ENCODE measurements at regions not wholly inside any gene's neighbourhood (a gene's known extent, or its start where the extent isn't known, plus 50 kb on each side); places are given as distances from the start of the nearest gene placed in this dataset.
A peak's percentile ranks its signal among the peaks of the same experiment; 100 is the strongest.

- H3K9ac ChIP-seq (ENCODE audit: insufficient read depth in 1 of 2, low read depth in 2 of 2, low read length in 2 of 2): no peak overlapping the region
- no peaks in the 10 kb centered on the region for H3K79me2 ChIP-seq (ENCODE audit: control insufficient read depth, insufficient read depth, low read length)
- 14% methylated on average over 13 of the region's 13 CpGs for WGBS (ENCODE audit: insufficient coverage, low coverage, missing lambda C conversion rate)
- H2AFZ ChIP-seq (ENCODE audit: low read depth, low read length): no peak overlapping the region
- no peaks in the 10 kb centered on the region for H3K9me1 ChIP-seq (ENCODE audit: control insufficient read depth, insufficient read depth, low read length)
- intact Hi-C loops (cut with micrococcal nuclease) (loop anchor here (10.0 kb wide), 1 partner anchor 135 kb away; no protein-coding TSS in a partner anchor), in situ Hi-C loops (cut with MboI) (no loop called here)
- FAIRE-seq: peak; percentile 67
- no peak overlapping the region for H3K4me3 ChIP-seq
- no peak for ATAC-seq
- H3K27ac ChIP-seq (ENCODE audit: extremely low read depth, low read depth, low read length): no peak overlapping the region
- H3K4me1 ChIP-seq (replicated peaks in 1 of 2; ENCODE audit: control insufficient read depth in 2 of 2, insufficient read depth in 2 of 2, low read length in 2 of 2): peaks cover 0 to 5% of the 10 kb centered on the region in 2 experiments; a peak in 2 of 5 replicates
- H3K36me3 ChIP-seq (ENCODE audit: control insufficient read depth, insufficient read depth, low read length): no peaks in the 10 kb centered on the region
- CTCF ChIA-PET (ENCODE audit: low intra/inter-chr PET ratio): no interaction called here
- H3K4me2 ChIP-seq (ENCODE audit: insufficient read depth, low read length): no peak overlapping the region
- POLR2A ChIA-PET: interaction anchor here (1.1 kb wide), 1 partner anchor 29 kb away, joined by 4 read pairs; no protein-coding TSS in a partner anchor
- no peaks in the 10 kb centered on the region for H4K20me1 ChIP-seq (replicated peaks; ENCODE audit: control insufficient read depth, insufficient read depth, low read length)
- BruUV-seq (replicated peaks): no TSS peak
- DNase-seq (ENCODE audit: extremely low read depth in 1 of 4, low spot score in 3 of 4): peak in 1 of 4 experiments; percentile 13
- H3K9me3 ChIP-seq (replicated peaks; ENCODE audit: control insufficient read depth, insufficient read depth, low read depth, low read length): no peaks in the 10 kb centered on the region
- H3K27me3 ChIP-seq (ENCODE audit: control insufficient read depth in 2 of 2, insufficient read depth in 2 of 2, low read length in 2 of 2): no peaks in the 10 kb centered on the region
- TF ChIP-seq FOSL1 (tag; conservative IDR thresholded peaks at IDR 0.05) (peak; percentile 88), TCF7L2 (IDR thresholded peaks at IDR 0.05; ENCODE audit: low read depth, low read length) (no peak), ASH1L (IDR thresholded peaks at IDR 0.05; ENCODE audit: borderline replicate concordance, low read depth, partially characterized antibody) (no peak), ATF3 (IDR thresholded peaks at IDR 0.05) (peak; percentile 71; the same call in 1 of the 2 replicates), ATF3 (CRISPR knock-in tag; conservative IDR thresholded peaks at IDR 0.05) (no peak), KDM1A (IDR thresholded peaks at IDR 0.05) (0 out of 4 replicates have a peak, but pooled peaks of 1 of the 2 experiments have one; percentile 20), TCF3 (CRISPR knock-in tag; IDR thresholded peaks at IDR 0.05) (0 out of 2 replicates have a peak, but pooled peaks have one; percentile 5), MAFG (tag; conservative IDR thresholded peaks at IDR 0.05) (no peak), PRMT5 (CRISPR knock-in tag; IDR thresholded peaks at IDR 0.05) (no peak), C11orf30 (IDR thresholded peaks at IDR 0.05; ENCODE audit: low read depth) (no peak), U2AF1 (optimal IDR thresholded peaks at IDR 0.05; ENCODE audit: low read depth, low read length) (no peak), ELK1 (CRISPR knock-in tag; IDR thresholded peaks at IDR 0.05) (no peak), HMBOX1 (IDR thresholded peaks at IDR 0.05) (0 out of 2 replicates have a peak, but pooled peaks have one; percentile 21), CEBPG (CRISPR knock-in tag; IDR thresholded peaks at IDR 0.05) (no peak), CEBPG (tag; conservative IDR thresholded peaks at IDR 0.05 in 1 of 2, IDR thresholded peaks at IDR 0.05 in 1 of 2) (peak; percentile 6 to 68; a peak in 1 of 4 replicates)
- TF ChIP-seq, protein P1, sequence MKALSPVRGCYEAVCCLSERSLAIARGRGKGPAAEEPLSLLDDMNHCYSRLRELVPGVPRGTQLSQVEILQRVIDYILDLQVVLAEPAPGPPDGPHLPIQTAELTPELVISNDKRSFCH (CRISPR knock-in tag; IDR thresholded peaks at IDR 0.05): no peak
- TF ChIP-seq, protein P1 (tag; IDR thresholded peaks at IDR 0.05): no peak
Observed at GRCh38 chr5:56409331-56410190, 176.4 kb upstream of the ANKRD55 start.

All from K562 (cell line).